ENCODE measurements at regions not wholly inside any gene's neighbourhood (a gene's known extent, or its start where the extent isn't known, plus 50 kb on each side); places are given as distances from the start of the nearest gene placed in this dataset.

- no peak overlapping the region for H4K5ac ChIP-seq (ENCODE audit: low read depth, low read length)
- H2BK20ac ChIP-seq (ENCODE audit: low read depth, low read length) = no peak overlapping the region
- peak overlapping the region; percentile 8 for H2AK9ac ChIP-seq (replicated peaks; ENCODE audit: low read depth, low read length, poor library complexity)
- H3K23ac ChIP-seq (ENCODE audit: low read depth, low read length) = no peak overlapping the region
- in situ Hi-C loops (cut with MboI; ENCODE audit: low sequenced_read_pairs) (no loop called here), intact Hi-C loops (cut with micrococcal nuclease) (loop anchor here (10.0 kb wide), 1 partner anchor 157 kb away; no protein-coding TSS in a partner anchor), dilution Hi-C loops (cut with HindIII; ENCODE audit: low sequenced_read_pairs, unreplicated experiment) (no loop called here)
- CTCF ChIA-PET = no interaction called here
- no peaks in the 10 kb centered on the region for H3K36me3 ChIP-seq (ENCODE audit: control insufficient read depth, insufficient read depth, low read length)
- no TSS peak for BruUV-seq (replicated peaks)
- H3K4me1 ChIP-seq (ENCODE audit: control insufficient read depth, insufficient read depth, low read length) = peaks cover 32% of the 10 kb centered on the region
- H4K91ac ChIP-seq (ENCODE audit: insufficient read depth, low read depth, low read length) = no peak overlapping the region
- ATAC-seq (ENCODE audit: low read depth) (no peak), DNase-seq (no peak)
- peaks cover 22% of the 10 kb centered on the region for H3K9me1 ChIP-seq (ENCODE audit: insufficient read depth, low read length)
- H2AK5ac ChIP-seq (ENCODE audit: low read depth, low read length) = no peak overlapping the region
- H3K79me1 ChIP-seq (ENCODE audit: low read depth in 1 of 2, low read length in 2 of 2) = peaks cover 28 to 80% of the 10 kb centered on the region in 2 experiments
- no peak overlapping the region for H3K4ac ChIP-seq (ENCODE audit: low read depth, low read length)
- H2BK5ac ChIP-seq (ENCODE audit: low read depth, low read length, poor library complexity, severe bottlenecking) = no peak overlapping the region
- no peaks in the 10 kb centered on the region; the same call in 1 of the 2 replicates for H3K9me3 ChIP-seq (ENCODE audit: control insufficient read depth, insufficient read depth, low read length)
- 96% methylated on average over 5 of the region's 8 CpGs; no CpG with 5 or more reads in 1 of the 2 experiments for WGBS, 2 experiments (ENCODE audit: extremely low coverage in 2 of 2, insufficient read length in 1 of 2)
- no peak overlapping the region for H3K4me2 ChIP-seq (ENCODE audit: low read depth, low read length)
- H3K4me3 ChIP-seq (ENCODE audit: insufficient read depth, low read depth, low read length) = no peak overlapping the region
- no peak overlapping the region for H3K9ac ChIP-seq (ENCODE audit: low read depth, low read length)
- H3K14ac ChIP-seq (replicated peaks; ENCODE audit: low read depth, low read length) = no peak overlapping the region
- H4K8ac ChIP-seq (ENCODE audit: low read depth in 2 of 2, low read length in 2 of 2) = no peak overlapping the region
- no peak overlapping the region for H2BK120ac ChIP-seq (ENCODE audit: low read depth, low read length)
- H2AFZ ChIP-seq (replicated peaks; ENCODE audit: low read length, poor library complexity) = no peak overlapping the region
- H3K18ac ChIP-seq (ENCODE audit: low read depth, low read length) = no peak overlapping the region
- H3K27me3 ChIP-seq (ENCODE audit: control insufficient read depth, insufficient read depth, low read length) = no peaks in the 10 kb centered on the region
- H3K27ac ChIP-seq (ENCODE audit: insufficient read depth, low read length) = no peak overlapping the region
- H3K56ac ChIP-seq (ENCODE audit: extremely low read depth, insufficient read depth, low read length) = no peak overlapping the region
- no peak overlapping the region for H2BK15ac ChIP-seq (ENCODE audit: low read depth, low read length)
- TF ChIP-seq CEBPB (IDR thresholded peaks at IDR 0.05; ENCODE audit: low read depth, low read length) = no peak
- H4K20me1 ChIP-seq (ENCODE audit: insufficient read depth, low read length) = peaks cover 3% of the 10 kb centered on the region
- POLR2A ChIA-PET (ENCODE audit: unreplicated experiment) = no interaction called here
These were observed 215.1 kb upstream of the GSE1 start for GRCh38 chr16:85398050-85398451.

All from IMR-90 (cell line).